NT2/D1 (cell line): ENCODE measurements at regions not wholly inside any gene's neighbourhood (a gene's known extent, or its start where the extent isn't known, plus 50 kb on each side); places are given as distances from the start of the nearest gene placed in this dataset.
"Not testable (repeated sequence)": the region's sequence is repeated elsewhere in the genome, so short reads cannot be mapped to it uniquely, and the experiment has no call there.

Source experiments
- YY1 ChIP-seq: IDR thresholded peaks from 2 replicates; pipeline ENCODE4 v1.6.1; 2011; ENCODE audit not compliant: insufficient read length, insufficient read depth
- ZNF274 ChIP-seq: IDR thresholded peaks from 2 replicates; pipeline ENCODE4 v1.6.1; 2011; ENCODE audit warnings: mild to moderate bottlenecking, low read depth, low read length

- TF ChIP-seq ZNF274, YY1: not testable (repeated sequence)
Measured at GRCh38 chr10:113501031-113501430, 51.8 kb upstream of the HABP2 start.
